Daoy (cell line): ENCODE measurements at regions not wholly inside any gene's neighbourhood (a gene's known extent, or its start where the extent isn't known, plus 50 kb on each side); places are given as distances from the start of the nearest gene placed in this dataset.

ENCODE experiments used
- DNase-seq: peaks from one replicate; pipeline ENCODE4 v3.0.0-alpha.2; 2015; ENCODE audit warnings: low read depth

DNA sequence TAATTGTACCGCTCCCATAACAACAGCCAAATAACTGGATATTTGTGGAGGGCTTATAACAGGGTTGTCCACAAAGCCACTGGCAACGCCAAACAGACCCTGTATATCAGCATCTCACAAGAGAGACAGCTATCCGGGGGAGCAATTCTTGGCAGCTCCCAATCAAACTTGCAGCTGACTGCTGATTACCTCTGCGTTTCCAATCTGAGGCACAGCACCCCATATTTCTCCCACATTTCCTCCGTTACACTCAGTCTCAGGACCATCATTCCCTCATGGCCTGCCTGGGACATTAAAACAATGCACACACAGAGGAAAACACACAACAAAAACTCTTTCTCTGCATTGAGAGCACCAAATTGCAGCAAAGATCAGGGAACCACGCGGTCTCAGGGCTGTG, 67.8 kb upstream of the SDK1 start:
- no peak for DNase-seq

DNA sequence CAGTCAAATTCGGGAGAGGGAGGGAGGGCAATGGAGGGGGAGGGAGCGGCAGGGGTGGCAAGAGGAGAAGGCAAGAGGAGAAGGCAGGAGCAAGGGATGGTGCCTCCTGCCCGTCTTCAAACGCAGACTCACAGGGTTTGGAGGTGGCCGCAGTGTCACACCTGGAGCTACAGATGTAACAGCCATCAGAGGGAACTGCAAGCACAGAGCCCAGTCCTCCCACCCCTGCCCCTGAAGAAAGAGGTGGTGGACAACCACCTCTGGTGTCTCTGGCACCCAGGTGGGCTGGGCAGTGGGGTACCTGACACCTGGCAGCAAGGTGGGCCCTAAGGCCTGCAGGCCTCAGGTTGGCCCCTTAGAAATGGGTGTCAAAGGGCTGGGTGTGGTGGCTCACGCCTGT, 67.0 kb upstream of the SDK1 start:
- no peak for DNase-seq

GRCh38 chr7:3234851-3235250, 66.2 kb upstream of the SDK1 start:
- DNase-seq: no peak

- no peak for DNase-seq
These were observed 65.7 kb upstream of the SDK1 start for GRCh38 chr7:3235322-3235721.

DNA sequence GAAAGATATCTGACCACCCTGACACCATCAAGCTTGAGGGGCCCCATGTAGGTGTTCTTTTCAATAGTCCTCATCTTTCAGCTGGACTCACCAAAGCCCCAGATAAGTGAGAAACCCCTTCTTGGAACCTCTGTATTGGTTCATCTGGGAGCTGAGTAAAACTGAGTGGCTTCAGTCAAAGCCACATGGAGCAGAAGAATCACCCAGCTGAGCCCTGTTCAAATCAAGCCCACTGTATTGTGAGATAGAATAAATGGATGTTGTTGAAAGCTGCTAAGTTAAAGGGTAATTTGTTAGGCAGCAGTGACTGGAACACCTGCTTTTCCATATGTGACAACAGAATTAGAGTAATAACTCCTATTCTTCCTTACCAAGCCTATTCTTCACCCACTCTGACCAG, 64.8 kb upstream of the SDK1 start:
- no peak for DNase-seq

GRCh38 chr7:3238525-3239210, 62.4 kb upstream of the SDK1 start:
- DNase-seq: peak; percentile 30

- peak; percentile 9 for DNase-seq
These were observed 61.8 kb upstream of the SDK1 start for GRCh38 chr7:3239291-3239691.

DNA sequence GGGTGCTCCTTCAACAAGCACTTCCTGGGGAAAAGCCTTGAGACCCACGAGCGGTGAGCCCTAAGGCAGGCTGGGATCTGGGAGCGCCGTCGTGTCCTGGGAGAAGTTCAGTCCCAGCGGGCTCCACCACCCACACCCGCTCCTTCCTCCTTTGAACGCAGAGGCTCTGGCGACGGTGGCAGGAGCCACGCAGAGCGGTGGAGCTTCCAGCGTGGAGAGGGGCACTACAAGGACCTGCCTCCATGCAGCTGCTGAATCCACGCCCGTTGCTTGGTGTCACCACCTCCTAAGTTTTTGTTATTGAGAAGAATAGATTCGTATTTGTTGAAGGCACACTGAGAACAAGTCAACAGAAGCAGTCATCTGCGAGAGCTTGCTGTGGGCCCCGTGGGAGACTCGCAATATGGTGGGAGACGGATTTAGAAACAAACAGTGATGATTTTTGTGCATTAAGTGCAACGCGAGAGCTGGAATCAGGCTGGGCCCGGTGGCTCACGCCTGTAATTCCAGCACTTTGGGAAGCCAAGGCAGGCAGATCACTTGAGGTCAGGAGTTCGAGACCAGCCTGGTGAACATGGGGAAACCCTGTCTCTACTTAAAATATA, 60.1 kb upstream of the SDK1 start:
- no peak for DNase-seq

- DNase-seq: no peak
These were observed 59.3 kb upstream of the SDK1 start for GRCh38 chr7:3241686-3242258.

DNA sequence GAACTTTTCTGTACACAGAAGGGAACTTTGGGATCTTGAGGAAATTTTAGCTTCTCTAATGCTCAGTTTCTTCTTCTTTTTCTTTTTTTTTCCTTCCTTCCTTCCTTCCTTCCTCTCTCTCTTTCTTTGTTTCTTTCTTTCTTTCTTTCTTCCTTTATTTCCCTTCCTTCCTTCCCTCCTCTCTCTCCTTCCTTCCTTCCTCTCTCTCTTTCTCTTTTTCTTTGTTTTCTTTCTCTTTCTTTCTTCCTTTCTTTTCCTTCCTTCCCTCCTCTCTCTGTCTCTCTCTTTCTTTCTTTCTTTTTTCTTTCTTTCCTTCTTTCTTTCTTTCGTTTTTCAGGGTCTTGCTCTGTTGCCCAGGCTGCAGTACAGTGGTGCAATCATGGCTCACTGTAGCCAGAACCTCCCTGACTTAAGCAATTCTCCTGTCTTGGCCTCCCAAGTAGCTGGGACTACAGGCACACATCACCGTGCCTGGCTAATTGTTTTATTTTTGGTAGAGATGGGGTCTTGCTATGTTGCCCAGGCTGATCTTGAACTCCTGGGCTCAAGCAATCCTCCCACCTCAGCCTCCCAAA, 58.6 kb upstream of the SDK1 start:
- DNase-seq: no peak

GRCh38 chr7:3243256-3243655, 57.8 kb upstream of the SDK1 start:
- DNase-seq: no peak

DNA sequence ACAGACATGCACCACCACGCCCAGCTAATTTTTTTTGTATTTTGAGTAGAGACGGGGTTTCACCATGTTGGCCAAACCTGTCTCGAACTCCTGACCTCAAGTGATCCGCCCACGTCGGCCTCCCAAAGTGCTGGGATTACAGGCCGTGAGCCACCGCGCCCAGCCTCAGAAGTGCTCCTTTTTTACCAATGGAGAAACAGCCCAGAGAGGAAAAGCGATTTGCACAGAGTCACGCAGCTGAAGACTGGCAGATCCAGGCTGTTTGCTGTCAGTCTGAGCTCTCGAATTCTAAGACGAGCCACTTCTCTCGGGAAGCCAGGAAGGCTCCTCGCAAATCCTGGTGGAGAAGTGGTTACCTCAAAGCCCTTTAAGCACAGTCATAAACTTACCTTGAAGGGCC, 57.4 kb upstream of the SDK1 start:
- DNase-seq: peak; percentile 10

DNA sequence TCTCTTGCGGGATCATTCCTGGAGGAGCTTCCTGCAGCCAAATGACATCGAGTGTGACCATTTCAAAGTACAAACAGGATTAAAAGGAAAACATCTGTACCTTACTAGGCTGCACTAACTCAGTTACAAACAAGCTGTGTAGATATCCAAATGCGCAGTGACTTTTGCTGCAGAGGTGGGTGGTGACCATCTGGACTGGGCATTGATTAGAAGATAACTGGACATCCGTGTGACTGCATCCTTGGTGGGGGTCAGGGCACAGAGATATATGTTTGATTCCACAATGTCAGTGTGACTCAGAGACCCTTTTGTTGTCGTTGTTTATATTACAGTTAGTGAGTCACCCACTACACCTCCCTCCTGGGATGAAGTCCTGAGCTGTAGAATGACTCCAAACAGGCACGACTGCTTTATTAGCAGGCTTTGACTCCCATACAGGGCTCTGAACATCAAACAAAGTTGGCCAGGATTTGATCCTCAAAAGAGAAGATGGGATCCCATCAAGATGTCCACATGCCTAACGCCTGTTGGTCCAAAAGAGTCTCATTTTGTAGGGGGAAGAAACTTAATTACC, 56.7 kb upstream of the SDK1 start:
- DNase-seq: peak; percentile 92

DNA sequence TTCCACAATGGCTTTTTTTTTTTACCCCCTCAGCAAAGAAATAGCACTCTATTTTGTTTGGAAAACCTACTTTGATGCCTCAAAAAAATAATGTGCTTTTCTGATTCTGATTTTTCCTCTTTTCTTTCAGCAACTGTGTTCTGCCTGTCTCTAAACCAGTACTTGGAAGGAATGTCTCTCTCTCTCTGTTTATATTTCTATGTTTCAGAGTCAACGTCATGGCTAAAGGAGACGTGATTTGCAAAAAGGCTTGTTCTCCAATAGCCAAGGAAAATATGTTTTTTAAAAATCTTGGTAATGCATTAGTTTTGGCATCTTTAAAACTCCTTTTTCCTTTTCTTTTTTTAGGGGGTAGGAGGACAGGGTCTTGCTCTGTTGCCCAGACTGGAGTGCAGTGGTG, 56.0 kb upstream of the SDK1 start:
- no peak for DNase-seq

- DNase-seq: no peak
These were observed 55.3 kb upstream of the SDK1 start for GRCh38 chr7:3245721-3246120.

GRCh38 chr7:3246127-3246526, 54.9 kb upstream of the SDK1 start:
- DNase-seq: no peak

DNA sequence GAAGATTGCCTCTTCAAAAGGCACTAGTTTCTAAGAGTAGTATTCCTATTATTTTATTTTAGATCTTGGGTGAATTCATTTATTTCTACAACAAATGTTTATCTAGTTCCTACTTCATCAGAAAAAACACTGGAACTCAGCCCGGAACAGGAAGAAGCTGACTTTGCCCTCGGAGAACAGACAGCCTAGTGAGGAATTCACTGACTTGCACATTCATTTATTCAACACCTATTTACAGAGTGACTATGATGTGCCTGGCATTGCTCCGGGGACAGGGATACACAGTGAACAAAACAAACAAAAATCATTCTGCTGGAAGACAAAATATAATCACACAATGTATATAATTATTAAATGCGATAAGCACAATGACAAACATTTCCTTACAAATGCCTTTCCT, 54.4 kb upstream of the SDK1 start:
- no peak for DNase-seq

- no peak for DNase-seq
These were observed 50.3 kb upstream of the SDK1 start for GRCh38 chr7:3250725-3251124.
